ENCODE measurements at regions not wholly inside any gene's neighbourhood (a gene's known extent, or its start where the extent isn't known, plus 50 kb on each side); places are given as distances from the start of the nearest gene placed in this dataset.
A peak's percentile ranks its signal among the peaks of the same experiment; 100 is the strongest.

DNA sequence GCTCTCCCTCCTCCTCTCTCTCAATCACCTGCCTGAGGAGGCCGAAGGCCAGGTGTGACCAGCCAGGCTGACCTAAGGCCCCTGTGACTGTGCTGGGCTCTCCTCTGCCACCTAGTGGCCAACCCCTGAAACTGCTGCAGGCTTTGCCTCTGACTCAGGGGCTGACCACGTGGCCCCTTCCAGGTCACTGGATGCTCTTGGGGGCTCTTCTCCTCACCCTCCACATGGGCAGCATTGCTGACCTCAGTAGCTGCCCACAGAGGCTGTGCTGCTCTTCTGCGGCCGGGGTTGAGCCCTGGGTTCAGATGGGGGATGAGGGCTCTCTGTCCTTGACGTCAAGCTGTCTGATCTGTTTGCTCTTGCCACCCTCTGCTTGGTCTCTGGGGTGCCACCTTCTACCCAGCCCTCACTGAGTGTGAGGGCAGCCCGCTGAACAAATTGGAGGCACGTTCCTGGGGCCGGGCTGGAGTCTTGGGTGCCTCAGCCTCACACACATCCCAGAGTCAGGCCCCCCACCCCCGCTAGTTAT is 122.7 kb downstream of the TWIST2 start (continued):
- TF ChIP-seq GABPB1 (CRISPR knock-in tag; IDR thresholded peaks at IDR 0.05) (0 out of 2 replicates have a peak, but pooled peaks have one; percentile 26), ZNF709 (CRISPR knock-in tag; IDR thresholded peaks at IDR 0.05) (0 out of 2 replicates have a peak, but pooled peaks have one; percentile 38), FOXK2 (IDR thresholded peaks at IDR 0.05) (no peak), ZFX (CRISPR knock-in tag; IDR thresholded peaks at IDR 0.05; ENCODE audit: low read depth) (peak; percentile 46), NFKBIZ (CRISPR knock-in tag; IDR thresholded peaks at IDR 0.05) (no peak), MTA1 (CRISPR knock-in tag; IDR thresholded peaks at IDR 0.05; ENCODE audit: borderline replicate concordance) (peak; percentile 45; the same call in 1 of the 2 replicates), ZNF678 (CRISPR knock-in tag; IDR thresholded peaks at IDR 0.05) (no peak), NFYC (CRISPR knock-in tag; IDR thresholded peaks at IDR 0.05) (no peak), RCOR2 (CRISPR knock-in tag; IDR thresholded peaks at IDR 0.05) (no peak), ELF3 (CRISPR knock-in tag; IDR thresholded peaks at IDR 0.05) (no peak), PHB2 (IDR thresholded peaks at IDR 0.05; ENCODE audit: partially characterized antibody) (no peak), MEIS2 (CRISPR knock-in tag; IDR thresholded peaks at IDR 0.05) (no peak), NCOR1 (IDR thresholded peaks at IDR 0.05; ENCODE audit: borderline replicate concordance, low read length) (no peak), ZNF33A (CRISPR knock-in tag; IDR thresholded peaks at IDR 0.05; ENCODE audit: borderline replicate concordance) (no peak), YY1 (IDR thresholded peaks at IDR 0.05; ENCODE audit: insufficient read depth, insufficient replicate concordance, low read depth, low read length) (peak; percentile 37), CBFB (CRISPR knock-in tag; IDR thresholded peaks at IDR 0.05) (0 out of 2 replicates have a peak, but pooled peaks have one; percentile 33), AHR (CRISPR knock-in tag; IDR thresholded peaks at IDR 0.05) (0 out of 2 replicates have a peak, but pooled peaks have one; percentile 44), HHEX (CRISPR knock-in tag; IDR thresholded peaks at IDR 0.05) (no peak), MYC (CRISPR knock-in tag; IDR thresholded peaks at IDR 0.05; ENCODE audit: borderline replicate concordance) (peak; percentile 90), MED13 (CRISPR knock-in tag; IDR thresholded peaks at IDR 0.05) (no peak), TAF15 (IDR thresholded peaks at IDR 0.05; ENCODE audit: low read depth, low read length, poor library complexity, severe bottlenecking) (peak; percentile 46), CAMTA2 (CRISPR knock-in tag; IDR thresholded peaks at IDR 0.05; ENCODE audit: borderline replicate concordance) (no peak), EED (CRISPR knock-in tag; IDR thresholded peaks at IDR 0.05) (no peak), SMAD1 (CRISPR knock-in tag; IDR thresholded peaks at IDR 0.05; ENCODE audit: borderline replicate concordance, low read depth) (0 out of 2 replicates have a peak, but pooled peaks have one; percentile 32)
- TF ChIP-seq, protein P1, sequence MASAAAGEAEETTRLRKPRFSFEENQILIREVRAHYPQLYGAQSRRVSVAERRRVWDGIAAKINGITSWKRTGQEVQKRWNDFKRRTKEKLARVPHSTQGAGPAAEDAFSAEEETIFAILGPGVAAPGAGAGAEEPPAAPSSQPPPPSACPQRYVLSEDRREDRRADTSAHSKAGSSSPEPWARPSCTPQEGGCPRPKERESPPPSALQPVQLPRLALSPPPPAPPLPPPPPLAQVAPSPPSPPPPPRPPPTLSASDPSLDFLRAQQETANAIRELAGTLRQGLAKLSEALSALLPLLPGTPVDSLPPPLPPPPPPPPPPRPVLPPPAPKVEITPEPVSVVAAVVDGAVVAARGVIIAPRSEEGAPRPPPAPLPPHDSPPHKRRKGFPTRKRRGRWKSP (CRISPR knock-in tag; IDR thresholded peaks at IDR 0.05) = no peak
- TF ChIP-seq, protein P2, sequence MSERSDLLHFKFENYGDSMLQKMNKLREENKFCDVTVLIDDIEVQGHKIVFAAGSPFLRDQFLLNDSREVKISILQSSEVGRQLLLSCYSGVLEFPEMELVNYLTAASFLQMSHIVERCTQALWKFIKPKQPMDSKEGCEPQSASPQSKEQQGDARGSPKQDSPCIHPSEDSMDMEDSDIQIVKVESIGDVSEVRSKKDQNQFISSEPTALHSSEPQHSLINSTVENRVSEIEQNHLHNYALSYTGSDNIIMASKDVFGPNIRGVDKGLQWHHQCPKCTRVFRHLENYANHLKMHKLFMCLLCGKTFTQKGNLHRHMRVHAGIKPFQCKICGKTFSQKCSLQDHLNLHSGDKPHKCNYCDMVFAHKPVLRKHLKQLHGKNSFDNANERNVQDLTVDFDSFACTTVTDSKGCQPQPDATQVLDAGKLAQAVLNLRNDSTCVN (CRISPR knock-in tag; IDR thresholded peaks at IDR 0.05; ENCODE audit: borderline replicate concordance) = 0 out of 2 replicates have a peak, but pooled peaks have one; percentile 22
- TF ChIP-seq, protein P3, sequence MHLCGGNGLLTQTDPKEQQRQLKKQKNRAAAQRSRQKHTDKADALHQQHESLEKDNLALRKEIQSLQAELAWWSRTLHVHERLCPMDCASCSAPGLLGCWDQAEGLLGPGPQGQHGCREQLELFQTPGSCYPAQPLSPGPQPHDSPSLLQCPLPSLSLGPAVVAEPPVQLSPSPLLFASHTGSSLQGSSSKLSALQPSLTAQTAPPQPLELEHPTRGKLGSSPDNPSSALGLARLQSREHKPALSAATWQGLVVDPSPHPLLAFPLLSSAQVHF (CRISPR knock-in tag; IDR thresholded peaks at IDR 0.05) = no peak
- TF ChIP-seq, protein P4, sequence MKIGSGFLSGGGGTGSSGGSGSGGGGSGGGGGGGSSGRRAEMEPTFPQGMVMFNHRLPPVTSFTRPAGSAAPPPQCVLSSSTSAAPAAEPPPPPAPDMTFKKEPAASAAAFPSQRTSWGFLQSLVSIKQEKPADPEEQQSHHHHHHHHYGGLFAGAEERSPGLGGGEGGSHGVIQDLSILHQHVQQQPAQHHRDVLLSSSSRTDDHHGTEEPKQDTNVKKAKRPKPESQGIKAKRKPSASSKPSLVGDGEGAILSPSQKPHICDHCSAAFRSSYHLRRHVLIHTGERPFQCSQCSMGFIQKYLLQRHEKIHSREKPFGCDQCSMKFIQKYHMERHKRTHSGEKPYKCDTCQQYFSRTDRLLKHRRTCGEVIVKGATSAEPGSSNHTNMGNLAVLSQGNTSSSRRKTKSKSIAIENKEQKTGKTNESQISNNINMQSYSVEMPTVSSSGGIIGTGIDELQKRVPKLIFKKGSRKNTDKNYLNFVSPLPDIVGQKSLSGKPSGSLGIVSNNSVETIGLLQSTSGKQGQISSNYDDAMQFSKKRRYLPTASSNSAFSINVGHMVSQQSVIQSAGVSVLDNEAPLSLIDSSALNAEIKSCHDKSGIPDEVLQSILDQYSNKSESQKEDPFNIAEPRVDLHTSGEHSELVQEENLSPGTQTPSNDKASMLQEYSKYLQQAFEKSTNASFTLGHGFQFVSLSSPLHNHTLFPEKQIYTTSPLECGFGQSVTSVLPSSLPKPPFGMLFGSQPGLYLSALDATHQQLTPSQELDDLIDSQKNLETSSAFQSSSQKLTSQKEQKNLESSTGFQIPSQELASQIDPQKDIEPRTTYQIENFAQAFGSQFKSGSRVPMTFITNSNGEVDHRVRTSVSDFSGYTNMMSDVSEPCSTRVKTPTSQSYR (CRISPR knock-in tag; IDR thresholded peaks at IDR 0.05; ENCODE audit: borderline replicate concordance) = no peak
